ENCODE measurements at regions not wholly inside any gene's neighbourhood (a gene's known extent, or its start where the extent isn't known, plus 50 kb on each side); places are given as distances from the start of the nearest gene placed in this dataset.

GRCh38 chr5:6066016-6066415 is 312.3 kb downstream of the MED10 start:
- TF ChIP-seq POLR2A (IDR thresholded peaks at IDR 0.05; ENCODE audit: extremely low read depth, insufficient read length) (no peak), MYC (IDR thresholded peaks at IDR 0.05; ENCODE audit: low read depth, low read length) (no peak), CTCF (IDR thresholded peaks at IDR 0.05; ENCODE audit: low read depth, low read length) (no peak)

Data from NB4 (cell line).